ENCODE measurements at regions not wholly inside any gene's neighbourhood (a gene's known extent, or its start where the extent isn't known, plus 50 kb on each side); places are given as distances from the start of the nearest gene placed in this dataset.

DNA sequence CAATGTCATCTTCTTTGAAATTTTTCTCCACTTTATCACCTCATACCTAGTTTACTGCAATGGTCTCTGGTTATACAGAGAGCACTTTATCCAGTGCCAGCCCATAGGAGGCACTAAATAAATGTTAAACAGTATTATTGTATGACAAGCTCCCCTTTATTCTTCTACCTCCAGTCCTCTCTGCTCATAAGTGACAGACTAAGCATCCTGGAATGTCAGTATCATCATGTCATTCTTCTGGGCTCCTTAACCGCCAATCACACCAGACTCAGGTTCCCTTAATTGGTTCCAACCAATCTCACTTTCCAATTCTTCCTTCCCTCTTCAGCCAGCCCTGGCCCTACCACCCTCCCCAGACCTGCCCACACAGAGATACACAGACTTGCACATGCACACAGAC lies 93.1 kb downstream of the RPL27A start:
- H3K4me1 Mint-ChIP-seq (ENCODE audit: low read depth) = peaks cover 12% of the 10 kb centered on the region
- no peak overlapping the region for H3K27ac Mint-ChIP-seq
- H3K27me3 Mint-ChIP-seq (ENCODE audit: low read depth) = peaks cover 8% of the 10 kb centered on the region
- H3K4me3 Mint-ChIP-seq (ENCODE audit: low read depth) = no peak overlapping the region
- no peaks in the 10 kb centered on the region for H3K36me3 Mint-ChIP-seq (ENCODE audit: low read depth)
- H3K9me3 Mint-ChIP-seq = no peaks in the 10 kb centered on the region
- DNase-seq (ENCODE audit: low spot score) = no peak
- intact Hi-C loops (cut with micrococcal nuclease) = no loop called here

DNA sequence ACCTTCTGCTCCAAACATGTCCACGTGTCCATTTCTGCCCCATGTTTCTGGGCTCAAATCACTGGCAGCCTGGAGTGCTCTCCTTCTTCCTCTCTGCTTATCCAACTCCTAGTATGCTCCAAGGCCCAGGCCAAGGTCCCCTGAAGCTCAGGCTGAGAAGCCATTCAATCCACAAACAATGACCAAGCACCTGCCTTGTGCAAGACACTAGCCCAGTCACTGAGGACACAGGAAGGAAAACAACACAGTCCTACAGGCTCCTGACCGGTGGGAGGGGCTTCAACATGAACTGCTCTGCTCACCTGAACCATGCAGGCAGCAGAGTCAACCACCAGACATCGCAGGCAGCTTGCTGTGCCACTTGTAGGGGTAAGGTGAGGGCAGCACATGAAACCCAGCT lies 93.6 kb downstream of the RPL27A start:
- no peaks in the 10 kb centered on the region for H3K36me3 Mint-ChIP-seq (ENCODE audit: low read depth)
- intact Hi-C loops (cut with micrococcal nuclease) = no loop called here
- peaks cover 12% of the 10 kb centered on the region for H3K4me1 Mint-ChIP-seq (ENCODE audit: low read depth)
- H3K4me3 Mint-ChIP-seq (ENCODE audit: low read depth) = no peak overlapping the region
- H3K27me3 Mint-ChIP-seq (ENCODE audit: low read depth) = peaks cover 11% of the 10 kb centered on the region
- no peaks in the 10 kb centered on the region for H3K9me3 Mint-ChIP-seq
- H3K27ac Mint-ChIP-seq = no peak overlapping the region
- DNase-seq (ENCODE audit: low spot score) = no peak

DNA sequence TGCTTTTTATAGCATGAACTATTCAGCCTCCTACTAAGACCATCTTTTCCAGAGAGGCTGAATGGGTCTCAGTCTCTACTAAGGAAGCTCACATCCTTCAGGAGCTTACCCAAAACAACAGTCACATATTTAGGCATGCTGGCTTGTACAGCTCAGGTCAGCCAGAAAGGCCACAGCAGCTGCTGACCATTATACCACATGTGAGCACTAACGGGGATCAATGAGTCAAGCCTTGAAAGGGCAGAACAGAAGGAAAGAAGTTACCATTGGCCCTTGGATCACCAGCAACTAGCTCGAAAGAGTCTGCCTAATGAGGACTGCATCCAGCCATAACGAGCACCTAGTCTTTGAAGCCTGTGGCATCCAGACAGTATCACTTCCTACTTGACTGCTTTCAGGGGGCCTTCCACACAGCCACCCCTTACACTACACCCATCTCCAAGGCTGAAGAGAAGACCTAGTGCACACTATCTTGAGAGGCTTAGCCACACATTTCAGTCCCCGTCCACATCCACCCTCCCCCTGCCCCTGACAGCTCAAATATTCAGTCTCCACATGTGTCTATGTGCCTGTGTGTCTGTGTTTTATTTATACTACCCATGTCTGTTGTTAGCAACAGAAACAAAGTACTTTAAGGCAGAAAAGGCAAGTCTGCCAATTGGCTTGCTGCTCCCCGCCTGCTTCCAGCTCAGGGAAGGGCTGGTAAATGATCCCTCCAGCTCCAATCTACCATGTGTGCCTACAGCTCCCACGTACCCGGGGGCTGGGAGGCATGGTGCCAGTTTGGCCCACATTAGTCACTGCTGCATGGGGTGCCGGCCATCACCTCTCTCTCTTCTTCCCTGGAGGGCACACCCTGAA lies 95.5 kb downstream of the RPL27A start:
- intact Hi-C loops (cut with micrococcal nuclease) = no loop called here
- Mint-ChIP-seq H3K4me3 (ENCODE audit: low read depth) (no peak overlapping the region), H3K27me3 (ENCODE audit: low read depth) (peaks cover 19% of the 10 kb centered on the region), H3K36me3 (ENCODE audit: low read depth) (no peaks in the 10 kb centered on the region), H3K9me3 (no peaks in the 10 kb centered on the region), H3K27ac (no peak overlapping the region), H3K4me1 (ENCODE audit: low read depth) (peaks cover 10% of the 10 kb centered on the region)
- DNase-seq (ENCODE audit: low spot score) = no peak

DNA sequence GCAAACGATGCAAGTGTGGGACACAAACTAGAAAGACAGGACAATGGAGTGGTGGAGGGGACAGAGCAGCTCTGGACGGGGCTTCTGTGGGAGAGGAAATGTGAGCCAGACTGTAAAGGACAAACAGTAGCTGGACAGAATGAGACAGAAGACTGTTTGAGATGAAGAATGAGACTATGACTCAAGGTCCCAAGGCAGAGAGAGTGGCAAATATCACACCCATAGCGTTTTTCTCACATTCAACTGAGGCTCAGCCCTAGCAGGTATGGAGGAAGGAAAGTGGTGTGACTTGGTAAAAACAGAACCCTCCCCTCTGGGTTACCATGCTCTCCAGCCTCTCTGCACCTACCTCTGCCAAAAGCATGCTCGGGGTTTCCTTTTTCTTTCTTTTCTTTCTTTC lies 96.5 kb downstream of the RPL27A start:
- H3K27me3 Mint-ChIP-seq (ENCODE audit: low read depth) = peaks cover 24% of the 10 kb centered on the region
- no peak overlapping the region for H3K4me3 Mint-ChIP-seq (ENCODE audit: low read depth)
- DNase-seq (ENCODE audit: low spot score) = no peak
- no peaks in the 10 kb centered on the region for H3K36me3 Mint-ChIP-seq (ENCODE audit: low read depth)
- peaks cover 5% of the 10 kb centered on the region for H3K4me1 Mint-ChIP-seq (ENCODE audit: low read depth)
- no peaks in the 10 kb centered on the region for H3K9me3 Mint-ChIP-seq
- intact Hi-C loops (cut with micrococcal nuclease) = no loop called here
- H3K27ac Mint-ChIP-seq = no peak overlapping the region

DNA sequence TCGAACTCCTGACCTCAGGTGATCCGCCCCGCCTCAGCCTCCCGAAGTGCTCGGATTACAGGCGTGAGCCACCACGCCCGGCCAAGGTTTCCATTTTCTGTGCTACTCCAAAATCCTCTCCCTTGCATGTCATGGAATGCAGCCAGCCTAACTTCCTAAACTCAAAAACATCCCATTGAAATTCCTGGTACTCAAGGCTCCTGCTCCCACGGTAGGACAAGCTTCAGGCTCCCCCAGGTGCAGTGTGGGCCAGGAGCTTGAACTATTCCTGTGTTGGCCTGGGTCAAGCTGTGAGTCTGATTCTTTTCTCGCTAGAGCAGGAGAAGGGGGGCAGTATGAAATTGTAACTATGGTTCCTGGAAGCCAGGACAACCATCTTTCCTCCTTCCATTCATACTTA lies 97.1 kb downstream of the RPL27A start:
- Mint-ChIP-seq H3K36me3 (ENCODE audit: low read depth) (no peaks in the 10 kb centered on the region), H3K27me3 (ENCODE audit: low read depth) (peaks cover 24% of the 10 kb centered on the region), H3K9me3 (no peaks in the 10 kb centered on the region), H3K4me1 (ENCODE audit: low read depth) (no peaks in the 10 kb centered on the region), H3K27ac (no peak overlapping the region), H3K4me3 (ENCODE audit: low read depth) (no peak overlapping the region)
- intact Hi-C loops (cut with micrococcal nuclease) = no loop called here
- DNase-seq (ENCODE audit: low spot score) = no peak

DNA sequence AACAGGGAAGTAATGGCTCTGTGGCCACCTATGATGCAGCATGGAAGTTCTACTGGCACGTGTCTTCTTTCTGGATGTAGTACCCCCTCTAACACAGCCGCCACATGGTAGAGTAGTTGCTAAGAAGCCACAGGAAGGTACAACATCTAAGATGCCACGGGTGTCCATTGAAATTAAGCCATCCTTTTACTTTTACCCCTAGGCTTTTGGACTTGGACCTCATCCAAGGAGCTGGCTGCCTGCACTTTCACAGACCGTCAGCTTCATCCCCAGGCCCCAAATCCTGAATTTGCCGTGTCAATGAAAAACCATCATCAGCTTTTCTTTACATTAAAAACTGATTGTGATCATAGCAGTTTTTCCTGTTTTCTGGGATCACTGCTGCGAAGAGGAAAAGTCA lies 102.4 kb downstream of the RPL27A start:
- DNase-seq (ENCODE audit: low spot score) = no peak
- intact Hi-C loops (cut with micrococcal nuclease) = no loop called here
- H3K27me3 Mint-ChIP-seq (ENCODE audit: low read depth) = peaks cover 25% of the 10 kb centered on the region
- no peaks in the 10 kb centered on the region for H3K9me3 Mint-ChIP-seq
- H3K4me1 Mint-ChIP-seq (ENCODE audit: low read depth) = peaks cover 1% of the 10 kb centered on the region
- no peak overlapping the region for H3K4me3 Mint-ChIP-seq (ENCODE audit: low read depth)
- no peaks in the 10 kb centered on the region for H3K36me3 Mint-ChIP-seq (ENCODE audit: low read depth)
- H3K27ac Mint-ChIP-seq = no peak overlapping the region

DNA sequence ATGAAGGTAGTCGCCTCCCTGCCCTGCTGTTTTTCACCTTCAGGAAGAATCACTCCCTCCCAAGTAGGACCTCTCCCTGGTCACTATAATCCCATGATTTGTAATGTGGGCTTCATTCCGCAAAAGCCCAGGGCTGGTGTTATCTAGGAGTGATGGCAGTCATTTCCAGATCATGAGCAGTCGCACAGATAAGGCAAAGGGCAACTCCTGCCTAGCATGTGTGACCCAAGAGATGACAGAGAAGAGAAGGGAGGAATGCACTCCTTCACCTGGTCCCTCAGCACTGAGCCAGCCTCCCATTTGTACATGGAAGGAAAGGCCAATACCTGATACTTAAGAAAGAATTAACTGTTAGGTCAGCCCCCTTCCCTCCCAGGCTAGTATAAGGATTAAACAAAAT lies 102.9 kb downstream of the RPL27A start:
- H3K27ac Mint-ChIP-seq = no peak overlapping the region
- no peak for DNase-seq (ENCODE audit: low spot score)
- no peaks in the 10 kb centered on the region for H3K9me3 Mint-ChIP-seq
- intact Hi-C loops (cut with micrococcal nuclease) = no loop called here
- no peak overlapping the region for H3K4me3 Mint-ChIP-seq (ENCODE audit: low read depth)
- no peaks in the 10 kb centered on the region for H3K36me3 Mint-ChIP-seq (ENCODE audit: low read depth)
- H3K4me1 Mint-ChIP-seq (ENCODE audit: low read depth) = peaks cover 1% of the 10 kb centered on the region
- H3K27me3 Mint-ChIP-seq (ENCODE audit: low read depth) = peaks cover 22% of the 10 kb centered on the region

DNA sequence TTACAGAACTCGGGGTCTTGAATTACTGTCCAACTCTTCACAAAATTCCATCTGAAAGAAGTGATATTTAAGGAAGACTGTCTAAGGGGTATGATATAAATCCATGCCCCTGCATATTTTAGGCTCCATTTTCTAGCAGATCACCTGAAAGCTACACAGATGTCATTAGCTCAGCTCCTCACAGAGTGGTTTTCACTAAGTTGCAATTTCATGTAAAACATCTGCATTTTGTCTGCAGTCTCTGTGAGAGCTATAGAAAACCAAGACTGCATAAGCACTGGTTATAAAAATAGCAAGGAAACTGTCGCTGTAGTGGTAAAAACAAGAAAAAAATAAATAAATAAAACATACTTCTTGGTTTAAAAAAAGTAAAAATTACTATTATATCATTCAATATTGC lies 103.4 kb downstream of the RPL27A start:
- no peaks in the 10 kb centered on the region for H3K9me3 Mint-ChIP-seq
- DNase-seq (ENCODE audit: low spot score) = no peak
- no peaks in the 10 kb centered on the region for H3K36me3 Mint-ChIP-seq (ENCODE audit: low read depth)
- intact Hi-C loops (cut with micrococcal nuclease) = no loop called here
- H3K4me1 Mint-ChIP-seq (ENCODE audit: low read depth) = peaks cover 1% of the 10 kb centered on the region
- no peak overlapping the region for H3K4me3 Mint-ChIP-seq (ENCODE audit: low read depth)
- H3K27me3 Mint-ChIP-seq (ENCODE audit: low read depth) = peaks cover 16% of the 10 kb centered on the region
- no peak overlapping the region for H3K27ac Mint-ChIP-seq

DNA sequence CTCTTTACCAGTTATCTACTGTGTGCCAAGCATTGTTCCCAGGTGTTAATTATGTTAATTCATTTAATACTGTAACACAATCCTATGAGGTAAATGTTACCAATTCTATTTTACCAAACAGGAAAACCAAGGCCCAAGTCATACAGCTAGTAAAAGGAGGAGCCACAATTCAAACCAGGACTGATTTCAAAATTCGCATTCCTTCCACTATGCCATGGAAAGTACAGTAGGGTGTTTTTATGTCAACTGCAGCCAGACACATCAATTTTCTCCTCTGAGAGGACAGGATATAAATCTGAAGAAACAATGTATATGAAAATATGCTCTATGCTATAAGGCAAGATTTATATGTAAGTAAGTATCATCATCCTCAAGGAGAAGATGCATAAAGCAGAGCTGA lies 104.3 kb downstream of the RPL27A start:
- H3K4me1 Mint-ChIP-seq (ENCODE audit: low read depth) = peaks cover 1% of the 10 kb centered on the region
- DNase-seq (ENCODE audit: low spot score) = no peak
- H3K27ac Mint-ChIP-seq = no peak overlapping the region
- H3K27me3 Mint-ChIP-seq (ENCODE audit: low read depth) = peaks cover 7% of the 10 kb centered on the region
- intact Hi-C loops (cut with micrococcal nuclease) = no loop called here
- no peak overlapping the region for H3K4me3 Mint-ChIP-seq (ENCODE audit: low read depth)
- H3K36me3 Mint-ChIP-seq (ENCODE audit: low read depth) = no peaks in the 10 kb centered on the region
- no peaks in the 10 kb centered on the region for H3K9me3 Mint-ChIP-seq

DNA sequence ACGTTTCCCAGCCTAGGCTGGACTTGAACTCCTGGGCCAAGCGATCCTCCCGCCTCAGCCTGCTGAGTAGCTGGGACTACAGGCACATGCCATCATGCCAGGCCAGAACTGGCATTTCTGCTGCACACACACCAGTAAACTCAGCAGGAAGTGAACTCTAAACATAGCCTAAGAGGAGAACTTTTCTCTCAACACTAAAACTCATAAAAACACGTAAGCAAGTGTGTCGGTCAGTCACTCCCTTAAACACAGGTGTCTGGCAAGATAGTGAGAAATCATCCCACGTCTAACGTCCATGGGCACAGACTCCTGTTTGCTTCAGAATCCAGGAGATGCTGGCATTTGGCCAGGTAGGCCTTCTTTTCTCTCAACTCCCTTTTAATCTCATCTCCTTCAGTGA lies 104.8 kb downstream of the RPL27A start:
- Mint-ChIP-seq H3K27me3 (ENCODE audit: low read depth) (peaks cover 6% of the 10 kb centered on the region), H3K9me3 (no peaks in the 10 kb centered on the region), H3K36me3 (ENCODE audit: low read depth) (no peaks in the 10 kb centered on the region), H3K4me3 (ENCODE audit: low read depth) (no peak overlapping the region), H3K27ac (no peak overlapping the region), H3K4me1 (ENCODE audit: low read depth) (peaks cover 1% of the 10 kb centered on the region)
- DNase-seq (ENCODE audit: low spot score) = no peak
- intact Hi-C loops (cut with micrococcal nuclease) = no loop called here

DNA sequence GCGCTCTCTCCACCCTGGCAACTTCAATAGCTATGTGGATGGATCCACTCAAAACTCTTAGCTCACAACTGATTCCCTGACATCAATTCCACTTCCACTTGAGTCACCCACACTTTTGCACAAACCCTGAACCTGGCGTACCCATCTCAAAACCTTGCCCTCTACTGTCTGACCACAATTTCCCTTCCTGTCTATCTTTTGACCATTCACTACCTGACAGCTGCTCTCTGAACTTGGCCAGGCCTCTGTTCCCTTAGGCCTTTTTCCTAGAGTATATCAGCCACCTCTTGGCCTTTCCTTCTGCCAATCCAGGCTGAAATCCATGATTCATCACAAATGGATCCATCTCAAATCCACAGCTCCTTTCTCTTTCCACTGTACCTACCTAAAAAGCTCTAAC lies 106.0 kb downstream of the RPL27A start:
- intact Hi-C loops (cut with micrococcal nuclease) = no loop called here
- DNase-seq (ENCODE audit: low spot score) = no peak
- H3K27ac Mint-ChIP-seq = no peak overlapping the region

DNA sequence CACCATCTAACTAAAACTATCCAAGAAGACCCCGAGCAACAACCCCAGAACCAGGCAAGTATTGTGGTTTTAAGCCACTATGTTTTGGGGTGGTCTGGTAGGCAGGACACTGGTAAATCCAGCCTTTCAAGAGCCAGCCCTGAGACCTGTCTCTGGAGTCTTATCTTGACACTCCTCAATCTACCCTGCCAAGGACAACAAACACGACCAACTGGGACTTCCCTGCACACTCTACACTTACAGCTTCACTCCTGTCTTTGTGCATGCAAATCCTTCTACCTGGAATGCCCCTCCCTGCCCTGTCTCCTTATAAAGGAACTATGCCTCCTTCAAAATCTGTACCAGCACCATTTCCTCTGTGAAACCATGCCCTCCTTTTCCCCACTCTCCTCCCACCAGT lies 107.3 kb downstream of the RPL27A start:
- Mint-ChIP-seq H3K4me3 (ENCODE audit: low read depth) (no peak overlapping the region), H3K27me3 (ENCODE audit: low read depth) (peaks cover 4% of the 10 kb centered on the region), H3K36me3 (ENCODE audit: low read depth) (no peaks in the 10 kb centered on the region), H3K9me3 (no peaks in the 10 kb centered on the region), H3K4me1 (ENCODE audit: low read depth) (peaks cover 1% of the 10 kb centered on the region), H3K27ac (no peak overlapping the region)
- intact Hi-C loops (cut with micrococcal nuclease) = no loop called here
- DNase-seq (ENCODE audit: low spot score) = no peak

More for the DNA sequence above, 106.0 kb downstream of the RPL27A start:
- H3K4me3 Mint-ChIP-seq (ENCODE audit: low read depth) = no peak overlapping the region
- H3K4me1 Mint-ChIP-seq (ENCODE audit: low read depth) = peaks cover 1% of the 10 kb centered on the region
- H3K9me3 Mint-ChIP-seq = no peaks in the 10 kb centered on the region
- H3K36me3 Mint-ChIP-seq (ENCODE audit: low read depth) = no peaks in the 10 kb centered on the region
- peaks cover 7% of the 10 kb centered on the region for H3K27me3 Mint-ChIP-seq (ENCODE audit: low read depth)

DNA sequence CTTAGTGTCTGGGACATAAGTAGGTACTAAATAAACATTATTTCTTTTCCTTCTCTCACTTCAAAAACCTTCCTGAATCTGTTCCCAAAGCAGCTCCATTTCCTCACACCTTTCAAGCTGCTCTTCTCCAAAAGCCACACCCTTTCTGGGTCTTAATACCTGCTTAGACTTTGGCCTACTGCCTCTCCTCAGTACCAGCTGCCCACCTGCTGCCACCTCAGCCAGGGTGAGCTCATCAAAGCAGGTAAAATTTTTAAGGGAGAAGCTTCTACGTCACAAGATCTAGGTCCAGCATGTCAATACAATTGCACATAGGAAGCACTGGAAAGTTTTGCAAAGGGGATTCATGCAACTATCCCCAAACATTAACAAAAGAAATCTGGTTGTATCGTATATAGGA lies 108.4 kb downstream of the RPL27A start:
- intact Hi-C loops (cut with micrococcal nuclease) = no loop called here
- H3K27me3 Mint-ChIP-seq (ENCODE audit: low read depth) = peaks cover 3% of the 10 kb centered on the region
- H3K9me3 Mint-ChIP-seq = no peaks in the 10 kb centered on the region
- H3K36me3 Mint-ChIP-seq (ENCODE audit: low read depth) = no peaks in the 10 kb centered on the region
- H3K4me1 Mint-ChIP-seq (ENCODE audit: low read depth) = peaks cover 1% of the 10 kb centered on the region
- H3K27ac Mint-ChIP-seq = no peak overlapping the region
- no peak overlapping the region for H3K4me3 Mint-ChIP-seq (ENCODE audit: low read depth)
- DNase-seq (ENCODE audit: low spot score) = no peak

DNA sequence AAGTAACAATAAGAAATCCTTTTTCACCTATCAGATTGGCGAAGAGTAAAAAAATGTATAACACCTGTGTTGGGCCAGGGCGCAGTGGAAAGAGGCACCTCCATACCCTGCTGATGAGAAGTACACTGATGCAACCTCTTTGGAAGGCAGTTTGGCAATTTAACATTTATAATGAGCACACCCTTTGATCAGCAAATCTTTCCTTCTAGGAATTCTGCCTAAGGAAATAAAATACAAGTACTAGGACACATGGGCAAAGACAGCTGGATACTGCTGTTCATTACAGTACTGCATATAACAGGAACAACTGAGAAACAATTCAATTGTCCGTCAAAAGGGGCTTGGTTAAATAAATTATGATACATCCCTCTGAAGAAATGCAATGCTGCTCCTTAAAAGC lies 110.1 kb downstream of the RPL27A start:
- Mint-ChIP-seq H3K4me1 (ENCODE audit: low read depth) (peaks cover 1% of the 10 kb centered on the region), H3K9me3 (no peaks in the 10 kb centered on the region), H3K4me3 (ENCODE audit: low read depth) (no peak overlapping the region), H3K36me3 (ENCODE audit: low read depth) (no peaks in the 10 kb centered on the region), H3K27me3 (ENCODE audit: low read depth) (peaks cover 4% of the 10 kb centered on the region), H3K27ac (no peak overlapping the region)
- intact Hi-C loops (cut with micrococcal nuclease) = no loop called here
- no peak for DNase-seq (ENCODE audit: low spot score)

Measured in activated T-helper 2 cell treated with anti-CD3 and anti-CD28 coated beads, Interferon-gamma antibody, Interleukin-2, Interleukin-4, amounts not matched to agents 10 μg/mL and 5 μg/mL and 100 μg/mL, durations not matched to agents 14 hours and 24 hours and 36 hours (primary cell).